Activated CD4-positive, alpha-beta T cell treated with anti-CD3 and anti-CD28 coated beads, Interleukin-2, amount 50 U/mL, for 1 hour (primary cell): ENCODE measurements at regions not wholly inside any gene's neighbourhood (a gene's known extent, or its start where the extent isn't known, plus 50 kb on each side); places are given as distances from the start of the nearest gene placed in this dataset.
"Not testable (repeated sequence)": the region's sequence is repeated elsewhere in the genome, so short reads cannot be mapped to it uniquely, and the experiment has no call there.

ENCODE experiments used
- DNase-seq: peaks from one replicate; pipeline ENCODE4 v3.0.0-alpha.2; 2020

- DNase-seq, result no peak
These were observed 64.4 kb upstream of the MYO3A start for GRCh38 chr10:25869609-25870008.

- not testable (repeated sequence) for DNase-seq
These were observed 59.6 kb upstream of the MYO3A start for GRCh38 chr10:25874402-25874801.

DNA sequence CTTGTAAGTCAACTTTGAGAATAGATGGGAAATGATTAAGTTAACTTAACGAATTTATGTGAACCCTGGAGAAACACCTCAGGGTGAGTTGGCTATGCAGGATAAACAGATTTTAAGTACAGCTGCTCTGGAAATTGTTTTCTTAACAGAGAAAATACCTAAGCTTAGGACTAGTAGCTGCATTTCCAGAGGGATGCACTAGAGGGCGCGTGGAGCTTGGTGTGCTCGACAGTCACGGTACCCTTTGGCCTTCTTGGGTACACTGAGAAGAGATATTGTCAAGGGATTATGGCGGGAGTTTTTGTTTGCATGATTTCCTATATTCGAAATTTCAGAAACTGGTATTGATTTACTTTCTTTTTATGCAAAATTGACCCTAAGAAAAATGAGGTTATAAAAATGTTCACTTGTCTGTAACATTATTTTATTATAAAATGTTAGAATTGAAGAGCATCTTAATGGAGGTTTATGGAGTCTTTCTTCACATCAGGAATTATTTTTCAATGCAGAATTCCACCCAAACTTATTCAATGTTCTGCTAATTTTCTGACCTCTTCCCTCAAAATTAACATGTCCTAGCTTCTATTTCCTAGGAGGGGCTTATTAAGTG, 58.4 kb upstream of the MYO3A start:
- peak; percentile 60 for DNase-seq

DNA sequence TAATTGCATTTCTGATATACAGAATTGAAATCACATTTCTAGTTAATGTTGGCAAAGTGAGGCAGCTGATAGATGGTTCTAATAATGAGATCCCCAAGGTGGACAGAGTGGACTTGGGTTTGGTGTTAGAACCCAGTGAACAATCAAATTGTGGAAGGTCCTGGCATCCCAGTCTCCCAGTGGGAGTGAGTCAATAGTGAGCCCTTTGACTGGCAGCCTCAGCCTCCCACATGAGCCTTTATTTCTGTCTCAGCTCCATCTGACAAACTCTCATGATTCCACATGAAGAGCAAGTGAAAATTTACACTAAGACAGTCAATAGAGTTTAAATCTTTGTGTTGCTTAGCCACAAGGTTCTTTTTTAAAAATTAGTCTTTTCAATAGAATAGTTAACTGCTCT, 56.7 kb upstream of the MYO3A start:
- no peak for DNase-seq
